Stomach (tissue), 4 donors: ENCODE measurements at regions not wholly inside any gene's neighbourhood (a gene's known extent, or its start where the extent isn't known, plus 50 kb on each side); places are given as distances from the start of the nearest gene placed in this dataset.
"Not testable (repeated sequence)": the region's sequence is repeated elsewhere in the genome, so short reads cannot be mapped to it uniquely, and the experiment has no call there.

Experiments used
- CTCF ChIP-seq, 7 experiments: fragments of 450-650 bp in 4 of 7; fragments of 200-600 bp in 3 of 7; sonication (generic) in 3 of 7; IDR thresholded peaks; one replicate each; pipeline ENCODE4 v1.5.1; 2016 to 2019; ENCODE audit warnings: antibody characterized with exemption in 7 of 7, control low read depth in 2 of 7, mild to moderate bottlenecking in 1 of 7
- EP300 ChIP-seq: sonication (generic); formaldehyde crosslinking; IDR thresholded peaks from one replicate; pipeline ENCODE4 v1.6.1; 2017; ENCODE audit warnings: antibody characterized with exemption
- POLR2A ChIP-seq, 4 donors: fragments of 450-650 bp; IDR thresholded peaks; one replicate each; pipeline ENCODE4 v1.6.1; 2016; ENCODE audit warnings: antibody characterized with exemption in 4 of 4, control low read depth in 2 of 4, mild to moderate bottlenecking in 1 of 4, moderate library complexity in 1 of 4
- POLR2AphosphoS5 ChIP-seq, 3 donors: sonication (generic); formaldehyde crosslinking; IDR thresholded peaks; one replicate each; pipeline ENCODE4 v1.6.1; 2016; ENCODE audit warnings: antibody characterized with exemption in 3 of 3

DNA sequence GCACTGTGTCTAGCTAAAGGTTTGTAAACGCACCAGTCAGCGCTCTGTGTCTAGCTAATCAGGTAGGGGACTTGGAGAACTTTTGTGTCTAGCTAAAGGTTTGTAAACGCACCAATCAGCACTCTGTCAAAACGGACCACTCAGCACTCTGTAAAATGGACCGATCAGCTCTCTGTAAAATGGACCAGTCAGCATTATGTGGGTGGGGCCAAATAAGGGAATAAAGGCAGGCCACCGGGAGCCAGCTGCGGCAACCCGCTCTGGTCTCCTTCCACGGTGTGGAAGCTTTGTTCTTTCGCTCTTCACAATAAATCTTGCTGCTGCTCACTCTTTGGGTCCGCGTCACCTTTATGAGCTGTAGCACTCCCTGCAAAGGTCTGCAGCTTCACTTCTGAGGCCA is 90.2 kb downstream of the ASCL4 start:
- not testable (repeated sequence) for TF ChIP-seq POLR2A (IDR thresholded peaks at IDR 0.05); CTCF (IDR thresholded peaks at IDR 0.05); EP300; POLR2AphosphoS5 (IDR thresholded peaks at IDR 0.05)
